ENCODE measurements at regions not wholly inside any gene's neighbourhood (a gene's known extent, or its start where the extent isn't known, plus 50 kb on each side); places are given as distances from the start of the nearest gene placed in this dataset.

DNA sequence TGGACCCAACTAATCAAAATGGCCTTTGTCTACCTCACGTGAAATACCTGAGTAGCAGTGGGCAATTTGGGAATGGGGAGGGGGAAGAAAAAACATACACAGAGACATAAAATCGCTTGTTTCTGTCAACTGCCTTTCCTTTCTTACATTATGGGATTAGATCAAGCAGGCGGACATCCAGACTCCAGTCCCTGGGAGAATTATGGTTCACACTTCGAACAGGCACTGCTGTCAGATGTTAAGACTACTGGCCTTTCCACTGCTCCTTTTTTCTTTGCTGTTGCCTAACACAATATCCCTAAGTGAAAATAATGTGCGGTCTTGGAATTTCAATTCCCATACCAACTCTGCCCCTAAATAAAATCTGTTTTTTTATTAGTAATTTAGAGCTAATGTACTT lies 1719.7 kb upstream of the SLC10A2 start:
- TF ChIP-seq POLR2A (IDR thresholded peaks at IDR 0.05) = no peak
- TF ChIP-seq, protein P1, sequence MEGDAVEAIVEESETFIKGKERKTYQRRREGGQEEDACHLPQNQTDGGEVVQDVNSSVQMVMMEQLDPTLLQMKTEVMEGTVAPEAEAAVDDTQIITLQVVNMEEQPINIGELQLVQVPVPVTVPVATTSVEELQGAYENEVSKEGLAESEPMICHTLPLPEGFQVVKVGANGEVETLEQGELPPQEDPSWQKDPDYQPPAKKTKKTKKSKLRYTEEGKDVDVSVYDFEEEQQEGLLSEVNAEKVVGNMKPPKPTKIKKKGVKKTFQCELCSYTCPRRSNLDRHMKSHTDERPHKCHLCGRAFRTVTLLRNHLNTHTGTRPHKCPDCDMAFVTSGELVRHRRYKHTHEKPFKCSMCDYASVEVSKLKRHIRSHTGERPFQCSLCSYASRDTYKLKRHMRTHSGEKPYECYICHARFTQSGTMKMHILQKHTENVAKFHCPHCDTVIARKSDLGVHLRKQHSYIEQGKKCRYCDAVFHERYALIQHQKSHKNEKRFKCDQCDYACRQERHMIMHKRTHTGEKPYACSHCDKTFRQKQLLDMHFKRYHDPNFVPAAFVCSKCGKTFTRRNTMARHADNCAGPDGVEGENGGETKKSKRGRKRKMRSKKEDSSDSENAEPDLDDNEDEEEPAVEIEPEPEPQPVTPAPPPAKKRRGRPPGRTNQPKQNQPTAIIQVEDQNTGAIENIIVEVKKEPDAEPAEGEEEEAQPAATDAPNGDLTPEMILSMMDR (IDR thresholded peaks at IDR 0.05) = no peak
- H3K27ac ChIP-seq = no peak overlapping the region
- no peak overlapping the region for H3K4me3 ChIP-seq
- 55 to 61% methylated on average over 5 of the region's 5 CpGs for WGBS, 2 donors
- intact Hi-C loops (cut with DNase I) = no loop called here
- no peaks in the 10 kb centered on the region for H3K36me3 ChIP-seq (replicated peaks in 1 of 2; ENCODE audit: insufficient read depth in 1 of 2, low read depth in 2 of 2)
- no peaks in the 10 kb centered on the region for H3K4me1 ChIP-seq
- H3K9me3 ChIP-seq = no peaks in the 10 kb centered on the region
- H3K27me3 ChIP-seq = no peaks in the 10 kb centered on the region
- ATAC-seq (no peak), DNase-seq (no peak)

DNA sequence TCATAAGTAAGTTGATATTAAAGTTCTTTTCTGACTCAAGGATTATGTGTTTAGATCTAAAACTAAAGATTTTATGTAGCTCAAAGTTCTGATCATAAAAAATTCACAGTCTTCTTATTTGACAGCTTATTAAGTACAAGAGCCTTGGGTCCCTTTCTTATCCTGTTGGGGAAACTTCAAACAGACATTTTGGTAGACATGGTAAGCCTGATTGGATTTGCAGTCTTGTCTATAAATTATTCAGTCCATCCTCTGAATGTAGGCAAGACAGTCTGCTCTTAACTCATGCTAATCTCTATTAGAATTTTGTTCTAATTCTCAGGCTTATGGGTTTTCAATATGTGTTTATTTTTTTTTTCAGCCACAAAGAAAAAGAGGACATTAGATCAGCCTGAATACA lies 1718.7 kb upstream of the SLC10A2 start:
- Histone ChIP-seq H3K9me3 (no peaks in the 10 kb centered on the region), H3K27me3 (no peaks in the 10 kb centered on the region), H3K4me1 (no peaks in the 10 kb centered on the region), H3K36me3 (replicated peaks in 1 of 2; ENCODE audit: insufficient read depth in 1 of 2, low read depth in 2 of 2) (no peaks in the 10 kb centered on the region), H3K27ac (no peak overlapping the region), H3K4me3 (no peak overlapping the region)
- no peak for ATAC-seq
- TF ChIP-seq, protein P1 (IDR thresholded peaks at IDR 0.05) = no peak
- no peak for TF ChIP-seq POLR2A (IDR thresholded peaks at IDR 0.05)
- intact Hi-C loops (cut with DNase I) = no loop called here
- DNase-seq = no peak

DNA sequence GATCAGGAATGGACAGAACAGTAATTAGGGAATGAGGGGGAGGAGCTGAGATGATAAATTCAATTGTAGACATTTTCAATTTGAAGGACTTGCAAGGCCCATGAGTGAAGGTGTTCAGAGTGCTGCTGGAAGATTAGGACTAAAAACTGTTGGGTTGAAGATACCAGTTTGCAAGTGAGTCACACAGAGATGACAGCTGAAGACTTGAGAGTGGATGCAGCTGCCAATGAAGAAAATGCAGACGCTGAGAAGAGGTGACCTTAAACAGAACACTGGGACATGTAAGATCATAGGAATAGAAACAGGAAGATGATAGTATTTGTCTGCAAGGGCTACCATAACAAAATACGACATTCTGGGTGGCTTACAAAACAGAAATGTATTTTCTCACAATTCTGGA lies 1716.5 kb upstream of the SLC10A2 start:
- WGBS, 2 donors = 54 to 55% methylated on average over 2 of the region's 2 CpGs
- Histone ChIP-seq H3K4me3 (no peak overlapping the region), H3K36me3 (replicated peaks in 1 of 2; ENCODE audit: insufficient read depth in 1 of 2, low read depth in 2 of 2) (no peaks in the 10 kb centered on the region), H3K27ac (no peak overlapping the region), H3K4me1 (no peaks in the 10 kb centered on the region), H3K27me3 (no peaks in the 10 kb centered on the region), H3K9me3 (no peaks in the 10 kb centered on the region)
- DNase-seq (no peak), ATAC-seq (no peak)
- TF ChIP-seq POLR2A (IDR thresholded peaks at IDR 0.05) = no peak
- TF ChIP-seq, protein P1 (IDR thresholded peaks at IDR 0.05) = no peak
- intact Hi-C loops (cut with DNase I) = no loop called here

DNA sequence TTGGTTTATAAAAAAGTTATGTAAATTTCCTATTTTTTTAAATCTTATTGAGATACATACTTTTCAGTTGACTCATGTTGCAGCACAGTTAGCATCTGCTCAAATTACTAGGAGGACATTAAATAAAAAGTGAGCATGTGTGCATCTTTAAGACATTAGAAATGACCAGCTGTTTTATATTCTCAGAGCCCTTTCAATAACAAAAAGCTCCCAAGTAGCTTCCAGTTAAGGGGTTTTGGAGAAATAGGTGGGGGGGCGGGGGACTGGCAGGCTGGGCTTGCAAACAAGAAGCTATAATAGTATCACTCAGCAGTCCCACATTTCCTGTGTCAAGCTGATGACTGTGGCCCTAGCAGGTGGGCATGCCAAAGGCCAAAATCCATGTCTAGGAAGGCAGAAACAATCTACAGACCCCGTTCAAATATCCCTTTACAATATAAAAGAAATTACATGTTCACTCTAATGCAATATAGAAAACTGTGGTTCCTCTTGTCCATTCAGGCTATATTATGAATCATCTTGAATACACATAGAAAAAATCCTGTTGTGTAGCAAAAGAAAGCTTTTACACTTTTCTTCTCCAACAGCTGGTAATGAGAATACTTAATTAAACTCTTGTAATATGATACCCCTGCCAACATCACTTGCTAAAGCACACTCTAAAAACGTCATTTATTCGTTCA lies 1713.2 kb upstream of the SLC10A2 start:
- WGBS, 2 donors = 41 to 45% methylated on average over 4 of the region's 4 CpGs
- DNase-seq = no peak

More for the DNA sequence above, 1713.2 kb upstream of the SLC10A2 start:
- TF ChIP-seq, protein P1 (IDR thresholded peaks at IDR 0.05) = no peak
- TF ChIP-seq POLR2A (IDR thresholded peaks at IDR 0.05) = no peak
- Histone ChIP-seq H3K36me3 (replicated peaks in 1 of 2; ENCODE audit: insufficient read depth in 1 of 2, low read depth in 2 of 2) (no peaks in the 10 kb centered on the region), H3K4me3 (no peak overlapping the region), H3K4me1 (no peaks in the 10 kb centered on the region), H3K27ac (no peak overlapping the region), H3K9me3 (no peaks in the 10 kb centered on the region), H3K27me3 (no peaks in the 10 kb centered on the region)
- no peak for ATAC-seq
- intact Hi-C loops (cut with DNase I) = no loop called here
